Activated naive CD8-positive, alpha-beta T cell treated with anti-CD3 and anti-CD28 coated beads, Interleukin-2, amount 10 ng/mL, durations not matched to agents 7 days and 5 days (primary cell): ENCODE measurements at regions not wholly inside any gene's neighbourhood (a gene's known extent, or its start where the extent isn't known, plus 50 kb on each side); places are given as distances from the start of the nearest gene placed in this dataset.
A peak's percentile ranks its signal among the peaks of the same experiment; 100 is the strongest.
"Not testable (repeated sequence)": the region's sequence is repeated elsewhere in the genome, so short reads cannot be mapped to it uniquely, and the experiment has no call there.

Experiments
- ATAC-seq: fragments of 150-1000 bp; cut with Tn5 transposase; one replicate; pipeline ENCODE4 v1.10.0; 2021; ENCODE audit warnings: low read depth, moderate library complexity
- POLR2A ChIA-PET: fragments of 350-600 bp; sonication (Branson Sonifier 250); formaldehyde crosslinking; loops from one replicate; lab custom pipeline; 2021; ENCODE audit warnings: antibody characterized with exemption; lab: Charles Lee
- DNase-seq: peaks from one replicate; pipeline ENCODE4 v3.0.0; 2021
- H3K27ac Mint-ChIP-seq: one replicate; pipeline ENCODE4 v1.8.0; 2022; ENCODE audit warnings: mild to moderate bottlenecking, mixed read lengths
- H3K27me3 Mint-ChIP-seq: one replicate; pipeline ENCODE4 v1.8.0; 2022; ENCODE audit warnings: mild to moderate bottlenecking, moderate library complexity, mixed read lengths
- H3K36me3 Mint-ChIP-seq: one replicate; pipeline ENCODE4 v1.8.0; 2021; ENCODE audit warnings: mild to moderate bottlenecking, mixed read lengths
- H3K4me1 Mint-ChIP-seq: one replicate; pipeline ENCODE4 v1.8.0; 2021; ENCODE audit warnings: mixed read lengths
- H3K4me3 Mint-ChIP-seq: one replicate; pipeline ENCODE4 v1.8.0; 2022; ENCODE audit warnings: mild to moderate bottlenecking, moderate library complexity, mixed read lengths
- H3K9me3 Mint-ChIP-seq: one replicate; pipeline ENCODE4 v1.8.0; 2021; ENCODE audit warnings: mixed read lengths

- POLR2A ChIA-PET: no interaction called here
- Mint-ChIP-seq H3K4me3 (no peak overlapping the region), H3K4me1 (peaks cover 2% of the 10 kb centered on the region), H3K36me3 (no peaks in the 10 kb centered on the region), H3K27ac (no peak overlapping the region), H3K9me3 (no peaks in the 10 kb centered on the region), H3K27me3 (peaks cover 4% of the 10 kb centered on the region)
- DNase-seq: peak; percentile 53
- ATAC-seq: peak; percentile 71
Observed at GRCh38 chr18:8988260-8988871, 114.1 kb upstream of the NDUFV2 start.

GRCh38 chr18:8989017-8989416, 113.5 kb upstream of the NDUFV2 start:
- H3K27ac Mint-ChIP-seq: no peak overlapping the region
- H3K27me3 Mint-ChIP-seq: peaks cover 4% of the 10 kb centered on the region
- no peak for DNase-seq
- peaks cover 2% of the 10 kb centered on the region for H3K4me1 Mint-ChIP-seq
- H3K4me3 Mint-ChIP-seq: no peak overlapping the region
- no peak for ATAC-seq
- H3K36me3 Mint-ChIP-seq: no peaks in the 10 kb centered on the region
- POLR2A ChIA-PET: no interaction called here
- no peaks in the 10 kb centered on the region for H3K9me3 Mint-ChIP-seq

- POLR2A ChIA-PET: no interaction called here
- Mint-ChIP-seq H3K4me1 (peaks cover 2% of the 10 kb centered on the region), H3K27me3 (peaks cover 4% of the 10 kb centered on the region), H3K27ac (no peak overlapping the region), H3K36me3 (no peaks in the 10 kb centered on the region), H3K9me3 (no peaks in the 10 kb centered on the region), H3K4me3 (no peak overlapping the region)
- DNase-seq: no peak
- ATAC-seq: no peak
Observed at GRCh38 chr18:8989855-8990254, 112.6 kb upstream of the NDUFV2 start.

- Mint-ChIP-seq H3K4me3 (no peak overlapping the region), H3K36me3 (no peaks in the 10 kb centered on the region), H3K27ac (no peak overlapping the region), H3K9me3 (no peaks in the 10 kb centered on the region), H3K4me1 (peaks cover 2% of the 10 kb centered on the region), H3K27me3 (peaks cover 4% of the 10 kb centered on the region)
- ATAC-seq (no peak), DNase-seq (no peak)
- POLR2A ChIA-PET: no interaction called here
Observed at GRCh38 chr18:8990276-8991031, 112.0 kb upstream of the NDUFV2 start.

GRCh38 chr18:8991155-8991554, 111.3 kb upstream of the NDUFV2 start:
- H3K9me3 Mint-ChIP-seq: no peaks in the 10 kb centered on the region
- ATAC-seq (no peak), DNase-seq (no peak)
- no peaks in the 10 kb centered on the region for H3K36me3 Mint-ChIP-seq
- peaks cover 2% of the 10 kb centered on the region for H3K4me1 Mint-ChIP-seq
- no peak overlapping the region for H3K4me3 Mint-ChIP-seq
- no peak overlapping the region for H3K27ac Mint-ChIP-seq
- no peaks in the 10 kb centered on the region for H3K27me3 Mint-ChIP-seq
- POLR2A ChIA-PET: no interaction called here

- ATAC-seq, H3K4me1 Mint-ChIP-seq, H3K4me3 Mint-ChIP-seq, H3K27me3 Mint-ChIP-seq, POLR2A ChIA-PET, DNase-seq, H3K9me3 Mint-ChIP-seq, H3K27ac Mint-ChIP-seq, H3K36me3 Mint-ChIP-seq: not testable (repeated sequence)
Observed at GRCh38 chr18:8992500-8992899, 110.0 kb upstream of the NDUFV2 start.

GRCh38 chr18:8994603-8995002, 107.9 kb upstream of the NDUFV2 start:
- Mint-ChIP-seq H3K4me1 (no peaks in the 10 kb centered on the region), H3K9me3 (no peaks in the 10 kb centered on the region), H3K4me3 (no peak overlapping the region), H3K36me3 (no peaks in the 10 kb centered on the region), H3K27me3 (peaks cover 12% of the 10 kb centered on the region), H3K27ac (no peak overlapping the region)
- POLR2A ChIA-PET: no interaction called here
- DNase-seq: no peak
- no peak for ATAC-seq

GRCh38 chr18:8995096-8995495, 107.4 kb upstream of the NDUFV2 start:
- no peak for ATAC-seq
- Mint-ChIP-seq H3K27ac (no peak overlapping the region), H3K36me3 (no peaks in the 10 kb centered on the region), H3K4me1 (no peaks in the 10 kb centered on the region), H3K9me3 (no peaks in the 10 kb centered on the region), H3K4me3 (no peak overlapping the region), H3K27me3 (peaks cover 12% of the 10 kb centered on the region)
- POLR2A ChIA-PET: no interaction called here
- no peak for DNase-seq

GRCh38 chr18:8996771-8997432, 105.6 kb upstream of the NDUFV2 start:
- Mint-ChIP-seq H3K27ac (no peak overlapping the region), H3K4me1 (no peaks in the 10 kb centered on the region), H3K36me3 (no peaks in the 10 kb centered on the region), H3K27me3 (peaks cover 20% of the 10 kb centered on the region), H3K9me3 (no peaks in the 10 kb centered on the region), H3K4me3 (no peak overlapping the region)
- POLR2A ChIA-PET: no interaction called here
- ATAC-seq (no peak), DNase-seq (no peak)

- H3K9me3 Mint-ChIP-seq: no peaks in the 10 kb centered on the region
- H3K4me3 Mint-ChIP-seq: no peak overlapping the region
- POLR2A ChIA-PET: no interaction called here
- H3K4me1 Mint-ChIP-seq: no peaks in the 10 kb centered on the region
- H3K27ac Mint-ChIP-seq: no peak overlapping the region
- H3K27me3 Mint-ChIP-seq: peaks cover 27% of the 10 kb centered on the region
- ATAC-seq (no peak), DNase-seq (no peak)
- H3K36me3 Mint-ChIP-seq: no peaks in the 10 kb centered on the region
Observed at GRCh38 chr18:8997634-8998033, 104.9 kb upstream of the NDUFV2 start.

GRCh38 chr18:8998481-8999217, 103.8 kb upstream of the NDUFV2 start:
- H3K27me3 Mint-ChIP-seq: peaks cover 33% of the 10 kb centered on the region
- H3K9me3 Mint-ChIP-seq: peaks cover 2% of the 10 kb centered on the region
- DNase-seq: no peak
- H3K4me3 Mint-ChIP-seq: no peak overlapping the region
- ATAC-seq: no peak
- no peaks in the 10 kb centered on the region for H3K36me3 Mint-ChIP-seq
- no peaks in the 10 kb centered on the region for H3K4me1 Mint-ChIP-seq
- no peak overlapping the region for H3K27ac Mint-ChIP-seq
- POLR2A ChIA-PET: no interaction called here

GRCh38 chr18:8999872-9000271, 102.6 kb upstream of the NDUFV2 start:
- Mint-ChIP-seq H3K27me3 (peaks cover 33% of the 10 kb centered on the region), H3K9me3 (peaks cover 2% of the 10 kb centered on the region), H3K27ac (no peak overlapping the region), H3K36me3 (no peaks in the 10 kb centered on the region), H3K4me3 (no peak overlapping the region), H3K4me1 (no peaks in the 10 kb centered on the region)
- POLR2A ChIA-PET: no interaction called here
- ATAC-seq: no peak
- no peak for DNase-seq

- DNase-seq: no peak
- Mint-ChIP-seq H3K9me3 (peaks cover 2% of the 10 kb centered on the region), H3K27ac (no peak overlapping the region), H3K4me3 (no peak overlapping the region), H3K36me3 (no peaks in the 10 kb centered on the region), H3K27me3 (peaks cover 37% of the 10 kb centered on the region), H3K4me1 (no peaks in the 10 kb centered on the region)
- POLR2A ChIA-PET: no interaction called here
- no peak for ATAC-seq
Observed at GRCh38 chr18:9000733-9001132, 101.8 kb upstream of the NDUFV2 start.
